MCF 10A (cell line): ENCODE measurements at regions not wholly inside any gene's neighbourhood (a gene's known extent, or its start where the extent isn't known, plus 50 kb on each side); places are given as distances from the start of the nearest gene placed in this dataset.

Experiments
- BruUV-seq: library from RNA; stranded (reverse); fragments of 400-500 nt; replicated peaks from 2 replicates; lab custom pipeline; 2021; lab: Mats Ljungman, UMichigan
- CTCF ChIA-PET: fragments of 300-600 bp; sonication (Branson Sonifier 250); formaldehyde crosslinking; extraction: SDS; loops from one replicate; lab custom pipeline; 2021; ENCODE audit warnings: antibody characterized with exemption, inconsistent platforms; lab: Yijun Ruan, JAX
- POLR2A ChIA-PET: fragments of 300-600, 350-650 bp; sonication (Branson Sonifier 250); formaldehyde crosslinking; extraction: SDS; loops from one replicate; lab custom pipeline; 2020; ENCODE audit warnings: antibody characterized with exemption, inconsistent platforms; lab: Yijun Ruan, JAX
- DNase-seq: peaks from one replicate; pipeline ENCODE4 v3.0.0-alpha.2; 2018; ENCODE audit not compliant: unreplicated experiment
- H3K27ac Mint-ChIP-seq: one replicate; pipeline ENCODE4 v1.8.0; 2022; ENCODE audit warnings: mild to moderate bottlenecking, low read depth, mixed read lengths; ENCODE audit not compliant: unreplicated experiment
- H3K27me3 Mint-ChIP-seq: one replicate; pipeline ENCODE4 v1.8.0; 2022; ENCODE audit warnings: mixed read lengths; ENCODE audit not compliant: insufficient read depth, unreplicated experiment
- H3K36me3 Mint-ChIP-seq: one replicate; pipeline ENCODE4 v1.8.0; 2022; ENCODE audit warnings: mild to moderate bottlenecking, moderate library complexity, mixed read lengths; ENCODE audit not compliant: insufficient read depth, unreplicated experiment
- H3K4me1 Mint-ChIP-seq: one replicate; pipeline ENCODE4 v1.8.0; 2022; ENCODE audit warnings: mixed read lengths; ENCODE audit not compliant: insufficient read depth, unreplicated experiment
- H3K4me3 Mint-ChIP-seq: one replicate; pipeline ENCODE4 v1.8.0; 2022; ENCODE audit warnings: mild to moderate bottlenecking, moderate library complexity, mixed read lengths; ENCODE audit not compliant: unreplicated experiment
- H3K9me3 Mint-ChIP-seq: one replicate; pipeline ENCODE4 v1.8.0; 2022; ENCODE audit warnings: mixed read lengths; ENCODE audit not compliant: unreplicated experiment
- intact Hi-C: fragments of 100-400 bp; cut with micrococcal nuclease; formaldehyde crosslinking; loops from 2 replicates; pipeline ENCODE4 v1.14.1; 2022
- TF ChIP-seq, protein P1 (sequence below): fragments of 200-600 bp; IDR thresholded peaks from one replicate; pipeline ENCODE4 v1.8.0; 2022; ENCODE audit warnings: antibody characterized with exemption, mild to moderate bottlenecking; ENCODE audit not compliant: unreplicated experiment

- no peak for DNase-seq
- ChIA-PET CTCF (no interaction called here), POLR2A (no interaction called here)
- BruUV-seq = no TSS peak
- intact Hi-C loops = no loop called here
- H3K4me1 Mint-ChIP-seq = no peaks in the 10 kb centered on the region
- H3K4me3 Mint-ChIP-seq = no peak overlapping the region
- no peaks in the 10 kb centered on the region for H3K9me3 Mint-ChIP-seq
- no peaks in the 10 kb centered on the region for H3K36me3 Mint-ChIP-seq
- H3K27ac Mint-ChIP-seq = no peak overlapping the region
- TF ChIP-seq, protein P1, sequence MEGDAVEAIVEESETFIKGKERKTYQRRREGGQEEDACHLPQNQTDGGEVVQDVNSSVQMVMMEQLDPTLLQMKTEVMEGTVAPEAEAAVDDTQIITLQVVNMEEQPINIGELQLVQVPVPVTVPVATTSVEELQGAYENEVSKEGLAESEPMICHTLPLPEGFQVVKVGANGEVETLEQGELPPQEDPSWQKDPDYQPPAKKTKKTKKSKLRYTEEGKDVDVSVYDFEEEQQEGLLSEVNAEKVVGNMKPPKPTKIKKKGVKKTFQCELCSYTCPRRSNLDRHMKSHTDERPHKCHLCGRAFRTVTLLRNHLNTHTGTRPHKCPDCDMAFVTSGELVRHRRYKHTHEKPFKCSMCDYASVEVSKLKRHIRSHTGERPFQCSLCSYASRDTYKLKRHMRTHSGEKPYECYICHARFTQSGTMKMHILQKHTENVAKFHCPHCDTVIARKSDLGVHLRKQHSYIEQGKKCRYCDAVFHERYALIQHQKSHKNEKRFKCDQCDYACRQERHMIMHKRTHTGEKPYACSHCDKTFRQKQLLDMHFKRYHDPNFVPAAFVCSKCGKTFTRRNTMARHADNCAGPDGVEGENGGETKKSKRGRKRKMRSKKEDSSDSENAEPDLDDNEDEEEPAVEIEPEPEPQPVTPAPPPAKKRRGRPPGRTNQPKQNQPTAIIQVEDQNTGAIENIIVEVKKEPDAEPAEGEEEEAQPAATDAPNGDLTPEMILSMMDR = no peak
- no peaks in the 10 kb centered on the region for H3K27me3 Mint-ChIP-seq
Observed at GRCh38 chr3:181383201-181383600, 328.5 kb upstream of the SOX2 start.

- no TSS peak for BruUV-seq
- Mint-ChIP-seq H3K4me3 (no peak overlapping the region), H3K9me3 (no peaks in the 10 kb centered on the region), H3K36me3 (no peaks in the 10 kb centered on the region), H3K27me3 (no peaks in the 10 kb centered on the region), H3K4me1 (no peaks in the 10 kb centered on the region), H3K27ac (no peak overlapping the region)
- ChIA-PET POLR2A (no interaction called here), CTCF (interaction anchor here (0.6 kb wide), 1 partner anchor 579 kb away, joined by 3 read pairs; no protein-coding TSS in a partner anchor)
- intact Hi-C loops = no loop called here
- DNase-seq = no peak
- TF ChIP-seq, protein P1 = no peak
Observed at GRCh38 chr3:181382656-181383055, 329.1 kb upstream of the SOX2 start.

GRCh38 chr3:181379278-181379677, 332.4 kb upstream of the SOX2 start:
- peaks cover 27% of the 10 kb centered on the region for H3K27me3 Mint-ChIP-seq
- ChIA-PET CTCF (interaction anchor here (0.7 kb wide), 1 partner anchor 20 kb away, joined by 3 read pairs; no protein-coding TSS in a partner anchor), POLR2A (no interaction called here)

DNA sequence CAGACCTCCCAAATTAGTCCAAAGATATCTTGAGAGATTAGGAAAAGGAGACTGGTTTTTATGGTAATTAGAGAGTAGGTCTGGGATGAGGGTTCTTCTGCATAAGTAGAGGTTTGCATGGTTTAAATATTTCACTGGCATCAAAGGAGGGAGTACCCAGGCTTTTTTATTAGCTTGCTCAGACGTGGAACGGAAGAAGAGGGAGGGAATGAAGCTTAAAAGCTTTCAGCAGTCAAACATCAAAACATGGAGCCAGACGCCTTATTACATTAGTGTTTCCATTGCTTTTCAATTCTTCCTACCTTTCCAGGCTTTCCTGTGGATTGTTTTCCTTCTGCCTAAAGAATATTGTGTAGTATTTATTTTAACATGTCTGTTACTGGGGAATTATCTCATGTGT, 342.1 kb upstream of the SOX2 start:
- no peaks in the 10 kb centered on the region for H3K9me3 Mint-ChIP-seq
- H3K27me3 Mint-ChIP-seq = peaks cover 48% of the 10 kb centered on the region
- no peaks in the 10 kb centered on the region for H3K4me1 Mint-ChIP-seq
- DNase-seq = no peak
- H3K4me3 Mint-ChIP-seq = no peak overlapping the region
- CTCF ChIA-PET = interaction anchor here (0.7 kb wide), 1 partner anchor 332 kb away, joined by 4 read pairs; no protein-coding TSS in a partner anchor
- POLR2A ChIA-PET = no interaction called here
- H3K27ac Mint-ChIP-seq = no peak overlapping the region
- TF ChIP-seq, protein P1 = no peak
- BruUV-seq = no TSS peak
- intact Hi-C loops = no loop called here
- H3K36me3 Mint-ChIP-seq = no peaks in the 10 kb centered on the region

More at GRCh38 chr3:181379278-181379677, 332.4 kb upstream of the SOX2 start:
- Mint-ChIP-seq H3K9me3 (no peaks in the 10 kb centered on the region), H3K4me1 (no peaks in the 10 kb centered on the region), H3K27ac (no peak overlapping the region), H3K36me3 (no peaks in the 10 kb centered on the region), H3K4me3 (no peak overlapping the region)
- TF ChIP-seq, protein P1 = no peak
- intact Hi-C loops = no loop called here
- no peak for DNase-seq
- no TSS peak for BruUV-seq
